Activated CD4-positive, CD25-positive, alpha-beta regulatory T cell treated with anti-CD3 and anti-CD28 coated beads, Interleukin-2, amount 50 U/mL, for 72 hours (primary cell): ENCODE measurements at regions not wholly inside any gene's neighbourhood (a gene's known extent, or its start where the extent isn't known, plus 50 kb on each side); places are given as distances from the start of the nearest gene placed in this dataset.
"Not testable (repeated sequence)": the region's sequence is repeated elsewhere in the genome, so short reads cannot be mapped to it uniquely, and the experiment has no call there.

ENCODE experiments used
- DNase-seq: peaks from one replicate; pipeline ENCODE4 v3.0.0; 2021

- no peak for DNase-seq
These were observed 1761.3 kb upstream of the IGFBP7 start for GRCh38 chr4:58871509-58871908.

GRCh38 chr4:58849026-58849425, 1738.8 kb upstream of the IGFBP7 start:
- no peak for DNase-seq

DNA sequence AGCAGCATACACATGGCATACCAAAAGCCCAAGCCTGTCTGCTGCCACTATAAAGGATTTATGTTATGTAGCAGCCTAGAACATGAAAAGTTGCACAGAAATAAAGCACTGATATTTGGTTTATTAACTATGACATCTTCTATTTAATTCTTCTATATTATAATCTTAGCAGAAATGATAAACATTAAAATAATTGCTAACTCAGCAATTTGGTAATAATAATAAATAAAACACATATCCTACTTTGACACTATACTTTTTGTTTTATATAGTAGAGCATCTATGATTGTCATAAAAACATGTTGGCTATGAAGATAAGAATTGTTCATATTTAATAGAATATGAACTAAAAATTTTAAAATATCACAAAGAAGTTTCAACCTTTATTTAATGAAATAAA, 1733.3 kb upstream of the IGFBP7 start:
- DNase-seq = no peak

GRCh38 chr4:58833126-58833525, 1722.9 kb upstream of the IGFBP7 start:
- no peak for DNase-seq

DNA sequence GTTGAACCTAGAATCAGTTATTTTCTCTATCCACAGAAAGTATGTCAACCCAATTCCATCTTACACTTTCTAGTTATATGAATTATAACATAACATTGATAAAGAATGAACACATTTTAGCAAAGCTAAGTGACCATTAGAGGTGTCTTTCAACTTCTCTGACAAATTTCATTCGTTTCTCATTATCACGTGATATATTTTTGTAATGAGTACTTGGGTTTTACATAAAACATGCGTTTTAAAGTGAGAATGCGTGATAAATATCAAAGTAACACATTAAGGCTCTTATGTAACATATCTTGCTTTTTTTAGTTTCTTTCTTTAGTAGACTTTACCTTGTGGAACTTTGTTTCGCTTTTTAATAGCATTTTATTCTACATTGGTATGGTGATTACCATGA, 1715.1 kb upstream of the IGFBP7 start:
- DNase-seq = no peak

GRCh38 chr4:58818560-58818959, 1708.4 kb upstream of the IGFBP7 start:
- not testable (repeated sequence) for DNase-seq

GRCh38 chr4:58809948-58810347, 1699.8 kb upstream of the IGFBP7 start:
- no peak for DNase-seq

GRCh38 chr4:58809366-58809765, 1699.2 kb upstream of the IGFBP7 start:
- no peak for DNase-seq

DNA sequence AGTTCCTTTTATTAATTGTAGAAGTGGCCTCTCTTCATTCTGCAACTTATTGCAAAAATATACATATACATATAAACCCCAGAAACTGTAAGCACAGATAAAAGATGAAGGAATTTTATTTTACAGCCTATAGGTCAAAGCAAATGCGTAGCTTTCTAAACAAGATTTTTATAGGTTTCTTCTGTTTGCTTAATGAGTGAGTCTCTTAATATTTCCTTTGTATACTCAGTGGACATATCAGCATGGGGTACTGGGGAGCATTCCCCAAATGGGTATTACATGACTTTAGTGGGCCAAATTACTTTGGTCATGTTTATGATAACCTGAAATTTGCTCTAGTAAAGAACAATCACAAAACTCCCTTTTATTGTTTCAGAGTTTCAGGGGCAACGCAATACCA, 1698.6 kb upstream of the IGFBP7 start:
- DNase-seq = no peak

DNA sequence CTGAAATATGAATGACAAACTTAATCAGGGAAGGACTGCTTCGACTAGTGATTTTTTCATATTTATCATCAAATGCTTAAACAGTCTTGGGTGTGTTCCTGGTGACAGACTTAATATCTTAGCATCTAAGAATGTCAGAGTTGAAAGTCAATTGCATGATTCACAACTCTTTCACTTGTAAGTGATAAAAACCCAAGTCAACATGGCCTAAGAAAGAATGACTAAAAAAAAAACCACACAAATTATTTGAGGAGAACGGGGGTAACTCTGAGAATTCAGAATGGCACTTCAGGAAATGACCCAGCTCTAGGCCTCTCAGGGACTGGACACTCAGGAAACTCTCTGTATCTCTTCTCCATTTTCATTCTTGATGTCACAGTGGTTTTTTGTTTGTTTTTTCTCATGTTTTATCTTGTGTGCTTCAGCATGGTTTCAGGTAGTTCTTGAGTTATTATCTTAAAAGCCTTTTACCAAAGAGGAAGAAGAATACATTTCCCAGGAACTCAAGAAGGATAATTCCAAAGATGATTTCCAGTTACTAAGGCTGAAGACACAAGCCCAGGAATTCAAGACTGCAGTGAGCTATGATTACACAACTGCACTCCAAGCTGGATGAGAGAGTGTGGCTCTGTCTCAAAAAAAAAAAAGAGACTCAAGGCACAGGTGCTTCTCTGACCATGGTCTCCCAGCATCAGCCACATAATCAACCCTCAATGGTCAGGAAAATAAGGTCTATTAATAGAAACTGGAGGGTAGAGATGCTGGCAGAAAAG, 1697.8 kb upstream of the IGFBP7 start:
- no peak for DNase-seq

DNA sequence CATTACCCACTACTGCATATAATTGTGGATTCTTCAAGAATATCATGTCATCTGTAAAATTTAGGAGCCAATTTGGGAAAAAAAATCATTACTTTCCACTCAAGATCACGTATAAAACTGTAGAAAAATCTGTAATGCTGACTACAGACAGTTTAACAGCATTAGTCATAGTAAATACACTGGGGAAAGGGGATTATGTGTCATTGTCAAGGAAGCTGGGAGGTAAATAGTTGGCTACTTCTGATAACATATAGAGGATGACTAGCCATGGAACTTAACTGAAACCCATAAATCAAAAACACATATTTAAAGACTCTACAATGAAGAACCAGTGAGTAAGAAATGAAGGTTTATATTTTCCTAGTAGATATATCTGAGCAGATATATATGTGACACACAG, 1666.4 kb upstream of the IGFBP7 start:
- DNase-seq = no peak

DNA sequence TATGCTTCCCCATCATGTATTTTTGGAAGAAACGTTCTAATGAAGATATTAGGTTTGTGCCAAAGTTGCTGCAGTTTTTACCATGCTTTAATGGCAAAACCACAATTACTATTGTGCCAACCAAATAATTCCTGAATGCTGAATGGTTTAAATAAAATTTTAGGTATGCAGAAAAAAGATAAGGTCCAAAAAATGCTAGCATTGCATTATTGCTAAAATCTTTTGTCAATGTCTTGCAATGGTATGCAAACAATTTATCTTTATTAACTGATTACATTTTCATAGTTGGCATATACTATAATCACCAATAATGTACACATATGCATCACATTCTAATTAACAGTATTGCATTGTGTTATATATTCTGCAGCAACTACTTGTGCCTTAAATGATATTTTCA, 1657.4 kb upstream of the IGFBP7 start:
- DNase-seq = no peak

GRCh38 chr4:58766763-58767162, 1656.6 kb upstream of the IGFBP7 start:
- DNase-seq = no peak

DNA sequence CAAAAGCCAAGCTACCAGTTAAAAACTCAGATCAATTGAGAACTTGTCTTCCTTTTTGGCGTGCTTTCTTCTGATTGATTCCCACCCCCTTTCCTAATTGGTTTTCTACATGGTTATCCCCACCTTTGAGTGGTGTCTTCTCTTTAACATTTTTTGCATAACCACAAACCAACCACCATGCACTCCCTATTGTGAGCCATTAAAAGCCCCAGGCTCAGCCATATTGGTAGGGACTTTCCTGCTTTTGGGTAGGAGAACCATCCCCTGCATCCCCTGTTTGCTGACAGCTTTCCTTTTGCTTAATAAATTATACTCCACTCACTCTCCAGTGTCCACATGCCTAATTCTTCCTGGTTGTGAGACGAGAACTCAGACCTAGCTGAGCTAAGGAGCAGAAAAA, 1651.4 kb upstream of the IGFBP7 start:
- no peak for DNase-seq

DNA sequence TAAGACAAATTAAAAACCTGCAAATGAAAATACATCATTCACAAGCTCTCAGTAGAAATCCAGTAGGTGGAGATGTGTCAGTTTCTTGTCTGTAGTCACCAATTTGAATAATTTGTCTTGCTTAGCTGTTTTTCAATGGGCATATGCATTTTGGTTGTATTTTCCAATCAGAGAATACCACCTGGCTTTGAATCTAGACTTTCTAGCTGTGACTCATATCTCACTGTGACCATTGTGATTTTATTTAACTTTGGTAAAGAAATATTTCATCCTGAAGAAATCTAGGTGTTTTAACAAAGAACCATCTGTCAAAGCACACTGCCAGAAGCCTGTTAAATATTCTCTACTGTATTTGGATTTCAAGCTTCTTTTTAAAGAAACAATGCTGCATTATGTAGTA, 1650.6 kb upstream of the IGFBP7 start:
- DNase-seq = no peak

DNA sequence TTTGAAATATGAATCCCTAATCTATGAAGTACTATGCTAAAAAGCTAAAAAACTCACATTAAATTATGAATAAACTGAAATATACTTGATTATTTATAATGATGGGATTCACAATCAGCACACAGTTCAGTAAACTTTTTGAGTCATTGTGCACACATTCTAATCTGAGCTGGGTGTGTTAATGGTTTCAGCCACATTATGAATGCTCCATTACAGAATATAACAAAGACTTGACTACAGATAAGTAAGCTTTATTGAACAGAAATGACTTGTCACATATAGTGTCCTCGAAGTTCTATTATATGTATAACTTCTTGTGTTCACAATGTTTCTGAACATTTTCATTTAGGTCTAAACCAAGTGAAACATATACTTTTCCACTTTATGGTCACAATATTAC, 1649.9 kb upstream of the IGFBP7 start:
- DNase-seq = no peak

- DNase-seq = no peak
These were observed 1639.0 kb upstream of the IGFBP7 start for GRCh38 chr4:58749206-58749605.

GRCh38 chr4:58740897-58741296, 1630.7 kb upstream of the IGFBP7 start:
- no peak for DNase-seq

- DNase-seq = no peak
These were observed 1629.1 kb upstream of the IGFBP7 start for GRCh38 chr4:58739275-58739674.

GRCh38 chr4:58738375-58738774, 1628.2 kb upstream of the IGFBP7 start:
- DNase-seq = no peak

GRCh38 chr4:58734030-58734674, 1624.0 kb upstream of the IGFBP7 start:
- no peak for DNase-seq

DNA sequence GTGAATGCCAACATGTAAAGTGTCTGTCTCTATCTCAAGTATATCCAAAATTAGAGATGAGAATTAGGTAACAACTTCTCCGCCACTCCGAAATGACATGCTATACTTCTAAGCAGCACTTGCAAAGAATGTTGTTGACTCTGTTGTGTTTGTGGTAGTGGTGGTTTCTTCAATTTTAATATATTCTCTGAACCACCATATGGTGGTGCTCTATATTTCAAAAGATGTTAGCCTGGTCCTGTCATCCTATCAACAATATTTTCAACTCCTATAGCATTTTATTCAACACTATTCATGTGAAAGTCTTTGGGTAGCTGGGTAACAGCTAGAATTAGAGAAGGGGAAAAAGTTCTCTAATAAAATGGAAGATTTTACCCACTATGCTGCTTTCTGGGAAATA, 1622.8 kb upstream of the IGFBP7 start:
- DNase-seq = no peak

- no peak for DNase-seq
These were observed 1613.8 kb upstream of the IGFBP7 start for GRCh38 chr4:58723954-58724353.

- DNase-seq = no peak
These were observed 1600.9 kb upstream of the IGFBP7 start for GRCh38 chr4:58711039-58711438.

GRCh38 chr4:58688568-58688967, 1578.4 kb upstream of the IGFBP7 start:
- no peak for DNase-seq
